GM19351 (cell line): ENCODE measurements at regions not wholly inside any gene's neighbourhood (a gene's known extent, or its start where the extent isn't known, plus 50 kb on each side); places are given as distances from the start of the nearest gene placed in this dataset.

Experiments used
- ATAC-seq: cut with Tn5 transposase; IDR thresholded peaks from one replicate; pipeline ENCODE4 v1.9.1; 2021; ENCODE audit warnings: mild to moderate bottlenecking, moderate library complexity; ENCODE audit not compliant: unreplicated experiment

GRCh38 chr12:90428465-90428864 lies 526.5 kb downstream of the CCER1 start:
- no peak for ATAC-seq

- no peak for ATAC-seq
Measured at GRCh38 chr12:90423965-90424364, 531.0 kb downstream of the CCER1 start.

GRCh38 chr12:90410962-90411361 lies 544.0 kb downstream of the CCER1 start:
- ATAC-seq, result no peak

GRCh38 chr12:90407841-90408240 lies 547.1 kb downstream of the CCER1 start:
- ATAC-seq, result no peak

GRCh38 chr12:90404071-90404470 lies 550.9 kb downstream of the CCER1 start:
- ATAC-seq, result peak; percentile 83

- no peak for ATAC-seq
Measured at GRCh38 chr12:90401185-90401584, 553.8 kb downstream of the CCER1 start.

- ATAC-seq, result no peak
Measured at GRCh38 chr12:90399357-90399756, 555.6 kb downstream of the CCER1 start.

- no peak for ATAC-seq
Measured at GRCh38 chr12:90398285-90398836, 556.6 kb downstream of the CCER1 start.

GRCh38 chr12:90396556-90396955 lies 558.4 kb downstream of the CCER1 start:
- no peak for ATAC-seq

GRCh38 chr12:90393652-90394051 lies 561.3 kb downstream of the CCER1 start:
- no peak for ATAC-seq

GRCh38 chr12:90393089-90393488 lies 561.9 kb downstream of the CCER1 start:
- ATAC-seq, result no peak

GRCh38 chr12:90390947-90391346 lies 564.0 kb downstream of the CCER1 start:
- no peak for ATAC-seq

- ATAC-seq, result no peak
Measured at GRCh38 chr12:90368081-90368480, 586.9 kb downstream of the CCER1 start.

- no peak for ATAC-seq
Measured at GRCh38 chr12:90366286-90366685, 588.7 kb downstream of the CCER1 start.

- no peak for ATAC-seq
Measured at GRCh38 chr12:90360300-90360699, 594.7 kb downstream of the CCER1 start.

GRCh38 chr12:90355711-90356355 lies 599.1 kb downstream of the CCER1 start:
- no peak for ATAC-seq

- no peak for ATAC-seq
Measured at GRCh38 chr12:90343966-90344365, 611.0 kb downstream of the CCER1 start.

GRCh38 chr12:90342081-90342480 lies 612.9 kb downstream of the CCER1 start:
- ATAC-seq, result no peak

GRCh38 chr12:90339837-90340236 lies 615.1 kb downstream of the CCER1 start:
- ATAC-seq, result no peak

- no peak for ATAC-seq
Measured at GRCh38 chr12:90338365-90338764, 616.6 kb downstream of the CCER1 start.

- no peak for ATAC-seq
Measured at GRCh38 chr12:90337018-90337417, 618.0 kb downstream of the CCER1 start.

GRCh38 chr12:90335566-90335965 lies 619.4 kb downstream of the CCER1 start:
- ATAC-seq, result no peak

- ATAC-seq, result no peak
Measured at GRCh38 chr12:90333939-90334338, 621.0 kb downstream of the CCER1 start.
